Astrocyte (in vitro differentiated cells and primary cell): ENCODE measurements at regions not wholly inside any gene's neighbourhood (a gene's known extent, or its start where the extent isn't known, plus 50 kb on each side); places are given as distances from the start of the nearest gene placed in this dataset.

Experiments used
- DNase-seq: peaks from one replicate; pipeline ENCODE4 v3.0.0-alpha.2; 2010; ENCODE audit warnings: low read depth
- FAIRE-seq: peaks from 2 replicates; lab custom pipeline; 2011; peaks lifted over from hg19 to GRCh38; lab: Jason Lieb, UNC
- H2AFZ ChIP-seq: 2 replicates; pipeline ENCODE4 v1.6.0; 2012; ENCODE audit warnings: low read depth, low read length, inconsistent platforms
- H3K27ac ChIP-seq: 2 replicates; pipeline ENCODE4 v1.5.1; 2011; ENCODE audit warnings: low read depth, low read length, inconsistent platforms
- H3K27me3 ChIP-seq: 2 replicates; pipeline ENCODE4 v1.6.0; 2011; ENCODE audit warnings: low read length, inconsistent platforms; ENCODE audit not compliant: insufficient read depth
- H3K36me3 ChIP-seq: 2 replicates; pipeline ENCODE4 v1.5.1; 2011; ENCODE audit warnings: low read length, inconsistent platforms; ENCODE audit not compliant: insufficient read depth
- H3K4me1 ChIP-seq: 2 replicates; pipeline ENCODE4 v1.5.1; 2011; ENCODE audit warnings: low read length, inconsistent platforms; ENCODE audit not compliant: insufficient read depth
- H3K4me2 ChIP-seq: 2 replicates; pipeline ENCODE4 v1.6.0; 2012; ENCODE audit warnings: low read length, inconsistent platforms
- H3K4me3 ChIP-seq: 2 replicates; pipeline ENCODE4 v1.5.1; 2011; ENCODE audit warnings: low read depth, mild to moderate bottlenecking, low read length, inconsistent platforms; ENCODE audit not compliant: insufficient read depth
- H3K79me2 ChIP-seq: 2 replicates; pipeline ENCODE4 v1.6.0; 2012; ENCODE audit warnings: mild to moderate bottlenecking, low read length, inconsistent platforms; ENCODE audit not compliant: insufficient read depth
- H3K9ac ChIP-seq: 2 replicates; pipeline ENCODE4 v1.6.0; 2012; ENCODE audit warnings: mild to moderate bottlenecking, low read length, inconsistent platforms
- H3K9me3 ChIP-seq: 2 replicates; pipeline ENCODE4 v1.5.1; 2012; ENCODE audit warnings: low read depth, mild to moderate bottlenecking, low read length, inconsistent platforms; ENCODE audit not compliant: insufficient read depth
- H4K20me1 ChIP-seq: 2 replicates; pipeline ENCODE4 v1.6.0; 2012; ENCODE audit warnings: low read length, inconsistent platforms; ENCODE audit not compliant: insufficient read depth
- H3K27ac Mint-ChIP-seq: one replicate; pipeline ENCODE4 v1.8.0; 2021; ENCODE audit warnings: mild to moderate bottlenecking, mixed read lengths; ENCODE audit not compliant: unreplicated experiment
- H3K27me3 Mint-ChIP-seq: one replicate; pipeline ENCODE4 v1.8.0; 2021; ENCODE audit warnings: low read depth, mixed read lengths; ENCODE audit not compliant: unreplicated experiment
- H3K36me3 Mint-ChIP-seq: one replicate; pipeline ENCODE4 v1.8.0; 2021; ENCODE audit warnings: low read depth, mixed read lengths; ENCODE audit not compliant: unreplicated experiment
- H3K4me1 Mint-ChIP-seq: one replicate; pipeline ENCODE4 v1.8.0; 2021; ENCODE audit warnings: low read depth, mixed read lengths; ENCODE audit not compliant: unreplicated experiment
- H3K4me3 Mint-ChIP-seq: one replicate; pipeline ENCODE4 v1.8.0; 2021; ENCODE audit warnings: mild to moderate bottlenecking, moderate library complexity, mixed read lengths; ENCODE audit not compliant: unreplicated experiment
- H3K9me3 Mint-ChIP-seq: one replicate; pipeline ENCODE4 v1.8.0; 2021; ENCODE audit warnings: mild to moderate bottlenecking, mixed read lengths; ENCODE audit not compliant: unreplicated experiment
- EZH2 ChIP-seq: IDR thresholded peaks from 2 replicates; pipeline ENCODE4 v1.6.1; 2012; ENCODE audit warnings: mild to moderate bottlenecking, low read length, inconsistent platforms; ENCODE audit not compliant: insufficient read depth
- TF ChIP-seq, protein P1 (sequence below): IDR thresholded peaks from 2 replicates; pipeline ENCODE4 v1.5.1; 2011; ENCODE audit warnings: low read depth, mild to moderate bottlenecking, inconsistent platforms, low read length, moderate library complexity; ENCODE audit not compliant: insufficient read depth

GRCh38 chr2:225766431-225766830, 366.9 kb downstream of the NYAP2 start:
- Mint-ChIP-seq H3K27me3 (no peaks in the 10 kb centered on the region), H3K27ac (no peak overlapping the region), H3K9me3 (no peaks in the 10 kb centered on the region), H3K4me1 (peaks cover 4% of the 10 kb centered on the region), H3K4me3 (no peak overlapping the region), H3K36me3 (no peaks in the 10 kb centered on the region)
- Histone ChIP-seq H2AFZ (no peak overlapping the region), H3K79me2 (no peaks in the 10 kb centered on the region), H3K4me1 (no peaks in the 10 kb centered on the region), H3K36me3 (no peaks in the 10 kb centered on the region), H3K4me2 (no peak overlapping the region), H3K9me3 (no peaks in the 10 kb centered on the region), H3K27ac (no peak overlapping the region), H3K4me3 (no peak overlapping the region), H4K20me1 (no peaks in the 10 kb centered on the region), H3K27me3 (no peaks in the 10 kb centered on the region), H3K9ac (no peak overlapping the region)
- no peak for FAIRE-seq
- no peak for DNase-seq
- TF ChIP-seq, protein P1, sequence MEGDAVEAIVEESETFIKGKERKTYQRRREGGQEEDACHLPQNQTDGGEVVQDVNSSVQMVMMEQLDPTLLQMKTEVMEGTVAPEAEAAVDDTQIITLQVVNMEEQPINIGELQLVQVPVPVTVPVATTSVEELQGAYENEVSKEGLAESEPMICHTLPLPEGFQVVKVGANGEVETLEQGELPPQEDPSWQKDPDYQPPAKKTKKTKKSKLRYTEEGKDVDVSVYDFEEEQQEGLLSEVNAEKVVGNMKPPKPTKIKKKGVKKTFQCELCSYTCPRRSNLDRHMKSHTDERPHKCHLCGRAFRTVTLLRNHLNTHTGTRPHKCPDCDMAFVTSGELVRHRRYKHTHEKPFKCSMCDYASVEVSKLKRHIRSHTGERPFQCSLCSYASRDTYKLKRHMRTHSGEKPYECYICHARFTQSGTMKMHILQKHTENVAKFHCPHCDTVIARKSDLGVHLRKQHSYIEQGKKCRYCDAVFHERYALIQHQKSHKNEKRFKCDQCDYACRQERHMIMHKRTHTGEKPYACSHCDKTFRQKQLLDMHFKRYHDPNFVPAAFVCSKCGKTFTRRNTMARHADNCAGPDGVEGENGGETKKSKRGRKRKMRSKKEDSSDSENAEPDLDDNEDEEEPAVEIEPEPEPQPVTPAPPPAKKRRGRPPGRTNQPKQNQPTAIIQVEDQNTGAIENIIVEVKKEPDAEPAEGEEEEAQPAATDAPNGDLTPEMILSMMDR, result no peak
- TF ChIP-seq EZH2, result no peak

DNA sequence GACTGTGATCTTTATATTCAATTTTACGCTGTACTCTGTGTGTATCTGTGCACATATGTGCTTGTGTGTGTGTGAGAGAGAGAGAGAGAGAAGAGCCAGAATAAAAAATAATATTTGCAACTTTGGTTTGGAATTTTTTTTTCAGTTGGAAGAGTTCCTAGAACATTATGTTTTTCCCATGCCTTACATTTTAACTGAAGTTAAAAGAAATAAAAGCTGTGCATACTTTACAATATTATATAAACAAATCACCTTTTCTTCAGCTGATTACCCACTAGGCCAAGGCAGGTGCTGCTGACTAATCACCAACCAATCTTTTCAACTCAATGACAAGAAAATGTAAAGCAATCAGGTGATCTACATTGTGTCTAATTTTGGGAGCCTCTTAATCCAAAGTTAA, 366.3 kb downstream of the NYAP2 start:
- no peaks in the 10 kb centered on the region for H3K9me3 ChIP-seq
- no peak overlapping the region for H3K4me3 ChIP-seq
- no peak overlapping the region for H3K9ac ChIP-seq
- no peaks in the 10 kb centered on the region for H3K79me2 ChIP-seq
- no peaks in the 10 kb centered on the region for H3K36me3 ChIP-seq
- no peaks in the 10 kb centered on the region for H3K4me1 ChIP-seq
- no peak for TF ChIP-seq EZH2
- TF ChIP-seq, protein P1, result no peak
- Mint-ChIP-seq H3K9me3 (no peaks in the 10 kb centered on the region), H3K27ac (no peak overlapping the region), H3K27me3 (no peaks in the 10 kb centered on the region), H3K36me3 (no peaks in the 10 kb centered on the region), H3K4me1 (peaks cover 4% of the 10 kb centered on the region), H3K4me3 (no peak overlapping the region)
- H4K20me1 ChIP-seq, result no peaks in the 10 kb centered on the region
- no peak overlapping the region for H3K27ac ChIP-seq
- no peak overlapping the region for H3K4me2 ChIP-seq
- no peaks in the 10 kb centered on the region for H3K27me3 ChIP-seq
- no peak for FAIRE-seq
- H2AFZ ChIP-seq, result no peak overlapping the region
- no peak for DNase-seq

GRCh38 chr2:225764346-225764745, 364.8 kb downstream of the NYAP2 start:
- no peaks in the 10 kb centered on the region for H3K9me3 Mint-ChIP-seq
- Histone ChIP-seq H3K36me3 (no peaks in the 10 kb centered on the region), H3K27ac (no peak overlapping the region), H3K79me2 (no peaks in the 10 kb centered on the region), H3K27me3 (no peaks in the 10 kb centered on the region), H3K4me1 (no peaks in the 10 kb centered on the region), H4K20me1 (no peaks in the 10 kb centered on the region), H3K9me3 (no peaks in the 10 kb centered on the region), H3K4me2 (no peak overlapping the region), H2AFZ (no peak overlapping the region), H3K4me3 (no peak overlapping the region), H3K9ac (no peak overlapping the region)
- no peak overlapping the region for H3K27ac Mint-ChIP-seq
- H3K36me3 Mint-ChIP-seq, result no peaks in the 10 kb centered on the region
- TF ChIP-seq EZH2, result no peak
- TF ChIP-seq, protein P1, result no peak
- peak; percentile 29 for DNase-seq
- FAIRE-seq, result no peak
- H3K27me3 Mint-ChIP-seq, result no peaks in the 10 kb centered on the region
- peaks cover 4% of the 10 kb centered on the region for H3K4me1 Mint-ChIP-seq
- no peak overlapping the region for H3K4me3 Mint-ChIP-seq
